K562 (cell line): ENCODE measurements at regions not wholly inside any gene's neighbourhood (a gene's known extent, or its start where the extent isn't known, plus 50 kb on each side); places are given as distances from the start of the nearest gene placed in this dataset.

Experiments used
- ATAC-seq: fragments of 200-7000 bp; cut with Tn5 transposase; 3 replicates; pipeline ENCODE4 v1.9.1; 2020; ENCODE audit warnings: moderate library complexity
- BruUV-seq: library from RNA; stranded (reverse); fragments of 400-500 nt; replicated peaks from 2 replicates; lab custom pipeline; 2021; lab: Mats Ljungman, UMichigan
- CTCF ChIA-PET: fragments of 300-600 bp; formaldehyde crosslinking; extraction: SDS; loops from one replicate; lab custom pipeline; 2021; ENCODE audit warnings: low intra/inter-chr PET ratio; lab: Yijun Ruan, JAX
- POLR2A ChIA-PET: fragments of 300-600, 350-650 bp; sonication (Branson Sonifier 250); formaldehyde crosslinking; extraction: SDS; loops from one replicate; lab custom pipeline; 2021; ENCODE audit warnings: antibody characterized with exemption, inconsistent platforms; lab: Yijun Ruan, JAX
- DNase-seq, 4 experiments: peaks; one replicate each; pipeline versions ENCODE4 v3.0.0 to v3.0.0-alpha.2; 2011 to 2018; ENCODE audit warnings: low spot score in 3 of 4, mixed read lengths in 3 of 4; ENCODE audit errors: extremely low read depth in 1 of 4
- FAIRE-seq: peaks from 2 replicates; lab custom pipeline; 2011; peaks lifted over from hg19 to GRCh38; lab: Jason Lieb, UNC
- H2AFZ ChIP-seq: 2 replicates; pipeline ENCODE4 v1.6.0; 2011; ENCODE audit warnings: low read depth, low read length, control low read depth, inconsistent platforms
- H3K27ac ChIP-seq: fragments of 200-600 bp; 3 replicates; pipeline ENCODE4 v1.8.0; 2011; ENCODE audit warnings: low read depth, mild to moderate bottlenecking, control low read depth, inconsistent platforms, low read length, moderate library complexity, mixed read lengths; ENCODE audit errors: extremely low read depth
- H3K27me3 ChIP-seq, 2 experiments: fragments of 300-600 bp in 1 of 2; 2 replicates in 1 of 2; 3 replicates in 1 of 2; pipeline versions ENCODE4 v1.6.0 to v1.8.0; 2011; ENCODE audit warnings: inconsistent platforms in 2 of 2, low read length in 2 of 2, mild to moderate bottlenecking in 1 of 2, mixed read lengths in 1 of 2, moderate library complexity in 1 of 2; ENCODE audit not compliant: control insufficient read depth in 2 of 2, insufficient read depth in 2 of 2
- H3K36me3 ChIP-seq: fragments of 300-600 bp; 3 replicates; pipeline ENCODE4 v1.8.0; 2011; ENCODE audit warnings: mild to moderate bottlenecking, low read length, inconsistent platforms; ENCODE audit not compliant: control insufficient read depth, insufficient read depth
- H3K4me1 ChIP-seq, 2 experiments: fragments of 200-600 bp in 1 of 2; replicated peaks in 1 of 2; 2 replicates in 1 of 2; 3 replicates in 1 of 2; pipeline versions ENCODE4 v1.5.1 to v1.8.0; 2011; ENCODE audit warnings: inconsistent platforms in 2 of 2, low read length in 2 of 2, mild to moderate bottlenecking in 1 of 2, mixed read lengths in 1 of 2, moderate library complexity in 1 of 2; ENCODE audit not compliant: control insufficient read depth in 2 of 2, insufficient read depth in 2 of 2
- H3K4me2 ChIP-seq: 2 replicates; pipeline ENCODE4 v1.6.1; 2011; ENCODE audit warnings: low read length, control low read depth, inconsistent platforms, mixed read lengths; ENCODE audit not compliant: insufficient read depth
- H3K4me3 ChIP-seq: fragments of 200-600 bp; sonication (generic), shearing (Covaris generic); 2 replicates; pipeline ENCODE4 v1.5.1; 2016; ENCODE audit warnings: control low read depth, inconsistent platforms
- H3K79me2 ChIP-seq: fragments of 200-600 bp; 3 replicates; pipeline ENCODE4 v1.8.0; 2011; ENCODE audit warnings: low read length, inconsistent platforms; ENCODE audit not compliant: control insufficient read depth, insufficient read depth
- H3K9ac ChIP-seq, 2 experiments: 2 replicates each; pipeline versions ENCODE4 v1.6.0 to v1.6.1; 2011; ENCODE audit warnings: low read depth in 2 of 2, low read length in 2 of 2, control low read depth in 1 of 2, inconsistent platforms in 1 of 2, mild to moderate bottlenecking in 1 of 2, mixed read lengths in 1 of 2; ENCODE audit not compliant: insufficient read depth in 1 of 2
- H3K9me1 ChIP-seq: one replicate; pipeline ENCODE4 v1.6.0; 2011; ENCODE audit warnings: inconsistent platforms, mild to moderate bottlenecking, low read length, moderate library complexity; ENCODE audit not compliant: control insufficient read depth, insufficient read depth
- H3K9me3 ChIP-seq: replicated peaks from 2 replicates; pipeline ENCODE4 v1.5.1; 2011; ENCODE audit warnings: low read depth, low read length, inconsistent platforms; ENCODE audit not compliant: control insufficient read depth, insufficient read depth
- H4K20me1 ChIP-seq: replicated peaks from 2 replicates; pipeline ENCODE4 v1.6.1; 2011; ENCODE audit warnings: low read length, inconsistent platforms, mixed read lengths; ENCODE audit not compliant: control insufficient read depth, insufficient read depth
- CBFA2T2 ChIP-seq: fragments of 450-650 bp; conservative IDR thresholded peaks from 2 replicates; pipeline ENCODE4 v1.6.1; 2017; ENCODE audit warnings: mild to moderate bottlenecking
- CHCHD3 ChIP-seq: fragments of 250-450 bp; sonication (Bioruptor Pico); IDR thresholded peaks from 2 replicates; pipeline ENCODE4 v2.1.2; 2022; ENCODE audit warnings: mild to moderate bottlenecking
- HMGN3 ChIP-seq: IDR thresholded peaks from 2 replicates; pipeline ENCODE4 v1.6.1; 2011; ENCODE audit warnings: borderline replicate concordance, low read depth, mild to moderate bottlenecking, mixed read lengths, low read length; ENCODE audit not compliant: insufficient read length; ENCODE audit errors: extremely low read depth
- LCOR ChIP-seq: sonication (generic); formaldehyde crosslinking; IDR thresholded peaks from 2 replicates; pipeline ENCODE4 v1.8.0; 2022; ENCODE audit warnings: mild to moderate bottlenecking, missing genetic modification reagents
- SMARCB1 ChIP-seq: IDR thresholded peaks from 2 replicates; pipeline ENCODE4 v1.6.1; 2011; ENCODE audit warnings: improper control_type of control experiment, low read depth; ENCODE audit not compliant: insufficient read length
- XRCC4 ChIP-seq: IDR thresholded peaks from one replicate; pipeline ENCODE4 v1.6.1; 2011; ENCODE audit not compliant: insufficient read depth, insufficient read length; ENCODE audit errors: extremely low read depth
- ZNF347 ChIP-seq: fragments of 450-650 bp; formaldehyde crosslinking; IDR thresholded peaks from 2 replicates; pipeline ENCODE4 v1.4.0; 2020; ENCODE audit warnings: low read depth, mild to moderate bottlenecking, moderate library complexity
- in situ Hi-C: fragments of 300-500 bp; cut with MboI; formaldehyde crosslinking; loops from 4 replicates; pipeline ENCODE4 v1.15.0; 2018; ENCODE audit warnings: inconsistent platforms, mixed read lengths
- intact Hi-C: fragments of 100-400 bp; cut with micrococcal nuclease; formaldehyde crosslinking; loops from 2 replicates; pipeline ENCODE4 v1.14.2; 2022
- TF ChIP-seq, protein P1 (sequence below), 3 experiments: fragments of 200-800 bp in 1 of 3; sonication (Bioruptor generic) in 1 of 3; sonication (generic) in 1 of 3; formaldehyde crosslinking in 1 of 3; IDR thresholded peaks; 2 replicates each; pipeline versions ENCODE4 v1.6.1 to v1.8.0; 2016 to 2022; ENCODE audit warnings: mild to moderate bottlenecking in 2 of 3, missing compliant biosample characterization in 2 of 3, missing genetic modification characterization in 2 of 3, missing genetic modification reagents in 1 of 3
- TF ChIP-seq, protein P2 (sequence below), 2 experiments: fragments of 450-650 bp; IDR thresholded peaks; 2 replicates each; pipeline ENCODE4 v1.6.1; 2016; ENCODE audit warnings: mild to moderate bottlenecking in 2 of 2, borderline replicate concordance in 1 of 2, low read depth in 1 of 2, moderate library complexity in 1 of 2

GRCh38 chr2:37737507-37737906, 66.1 kb upstream of the CDC42EP3 start:
- no peaks in the 10 kb centered on the region for H3K9me1 ChIP-seq
- no peaks in the 10 kb centered on the region for H3K36me3 ChIP-seq
- H2AFZ ChIP-seq = no peak overlapping the region
- DNase-seq (no peak), FAIRE-seq (no peak), ATAC-seq (no peak)
- no peak overlapping the region for H3K27ac ChIP-seq
- in situ Hi-C loops = no loop called here
- no peak overlapping the region for H3K9ac ChIP-seq
- no peaks in the 10 kb centered on the region for H3K27me3 ChIP-seq
- H3K4me3 ChIP-seq = no peak overlapping the region
- no peaks in the 10 kb centered on the region for H3K9me3 ChIP-seq
- no TSS peak for BruUV-seq
- ChIA-PET POLR2A (interaction anchor here (0.7 to 0.8 kb wide), 2 partner anchors 81 to 127 kb away, joined by 3 read pairs; no protein-coding TSS in a partner anchor), CTCF (no interaction called here)
- intact Hi-C loops = no loop called here
- H3K4me2 ChIP-seq = no peak overlapping the region
- H4K20me1 ChIP-seq = no peaks in the 10 kb centered on the region
- H3K79me2 ChIP-seq = no peaks in the 10 kb centered on the region
- H3K4me1 ChIP-seq = no peaks in the 10 kb centered on the region
- TF ChIP-seq CBFA2T2 (no peak), ZNF347 (no peak), CHCHD3 (CRISPR knock-in tag) (no peak), LCOR (CRISPR knock-in tag) (no peak), HMGN3 (no peak), XRCC4 (no peak), SMARCB1 (no peak)
- TF ChIP-seq, protein P1, sequence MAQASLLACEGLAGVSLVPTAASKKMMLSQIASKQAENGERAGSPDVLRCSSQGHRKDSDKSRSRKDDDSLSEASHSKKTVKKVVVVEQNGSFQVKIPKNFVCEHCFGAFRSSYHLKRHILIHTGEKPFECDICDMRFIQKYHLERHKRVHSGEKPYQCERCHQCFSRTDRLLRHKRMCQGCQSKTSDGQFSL (CRISPR knock-in tag; IDR thresholded peaks at IDR 0.05) = no peak
- TF ChIP-seq, protein P1 (tag; IDR thresholded peaks at IDR 0.05) = no peak
- TF ChIP-seq, protein P2, sequence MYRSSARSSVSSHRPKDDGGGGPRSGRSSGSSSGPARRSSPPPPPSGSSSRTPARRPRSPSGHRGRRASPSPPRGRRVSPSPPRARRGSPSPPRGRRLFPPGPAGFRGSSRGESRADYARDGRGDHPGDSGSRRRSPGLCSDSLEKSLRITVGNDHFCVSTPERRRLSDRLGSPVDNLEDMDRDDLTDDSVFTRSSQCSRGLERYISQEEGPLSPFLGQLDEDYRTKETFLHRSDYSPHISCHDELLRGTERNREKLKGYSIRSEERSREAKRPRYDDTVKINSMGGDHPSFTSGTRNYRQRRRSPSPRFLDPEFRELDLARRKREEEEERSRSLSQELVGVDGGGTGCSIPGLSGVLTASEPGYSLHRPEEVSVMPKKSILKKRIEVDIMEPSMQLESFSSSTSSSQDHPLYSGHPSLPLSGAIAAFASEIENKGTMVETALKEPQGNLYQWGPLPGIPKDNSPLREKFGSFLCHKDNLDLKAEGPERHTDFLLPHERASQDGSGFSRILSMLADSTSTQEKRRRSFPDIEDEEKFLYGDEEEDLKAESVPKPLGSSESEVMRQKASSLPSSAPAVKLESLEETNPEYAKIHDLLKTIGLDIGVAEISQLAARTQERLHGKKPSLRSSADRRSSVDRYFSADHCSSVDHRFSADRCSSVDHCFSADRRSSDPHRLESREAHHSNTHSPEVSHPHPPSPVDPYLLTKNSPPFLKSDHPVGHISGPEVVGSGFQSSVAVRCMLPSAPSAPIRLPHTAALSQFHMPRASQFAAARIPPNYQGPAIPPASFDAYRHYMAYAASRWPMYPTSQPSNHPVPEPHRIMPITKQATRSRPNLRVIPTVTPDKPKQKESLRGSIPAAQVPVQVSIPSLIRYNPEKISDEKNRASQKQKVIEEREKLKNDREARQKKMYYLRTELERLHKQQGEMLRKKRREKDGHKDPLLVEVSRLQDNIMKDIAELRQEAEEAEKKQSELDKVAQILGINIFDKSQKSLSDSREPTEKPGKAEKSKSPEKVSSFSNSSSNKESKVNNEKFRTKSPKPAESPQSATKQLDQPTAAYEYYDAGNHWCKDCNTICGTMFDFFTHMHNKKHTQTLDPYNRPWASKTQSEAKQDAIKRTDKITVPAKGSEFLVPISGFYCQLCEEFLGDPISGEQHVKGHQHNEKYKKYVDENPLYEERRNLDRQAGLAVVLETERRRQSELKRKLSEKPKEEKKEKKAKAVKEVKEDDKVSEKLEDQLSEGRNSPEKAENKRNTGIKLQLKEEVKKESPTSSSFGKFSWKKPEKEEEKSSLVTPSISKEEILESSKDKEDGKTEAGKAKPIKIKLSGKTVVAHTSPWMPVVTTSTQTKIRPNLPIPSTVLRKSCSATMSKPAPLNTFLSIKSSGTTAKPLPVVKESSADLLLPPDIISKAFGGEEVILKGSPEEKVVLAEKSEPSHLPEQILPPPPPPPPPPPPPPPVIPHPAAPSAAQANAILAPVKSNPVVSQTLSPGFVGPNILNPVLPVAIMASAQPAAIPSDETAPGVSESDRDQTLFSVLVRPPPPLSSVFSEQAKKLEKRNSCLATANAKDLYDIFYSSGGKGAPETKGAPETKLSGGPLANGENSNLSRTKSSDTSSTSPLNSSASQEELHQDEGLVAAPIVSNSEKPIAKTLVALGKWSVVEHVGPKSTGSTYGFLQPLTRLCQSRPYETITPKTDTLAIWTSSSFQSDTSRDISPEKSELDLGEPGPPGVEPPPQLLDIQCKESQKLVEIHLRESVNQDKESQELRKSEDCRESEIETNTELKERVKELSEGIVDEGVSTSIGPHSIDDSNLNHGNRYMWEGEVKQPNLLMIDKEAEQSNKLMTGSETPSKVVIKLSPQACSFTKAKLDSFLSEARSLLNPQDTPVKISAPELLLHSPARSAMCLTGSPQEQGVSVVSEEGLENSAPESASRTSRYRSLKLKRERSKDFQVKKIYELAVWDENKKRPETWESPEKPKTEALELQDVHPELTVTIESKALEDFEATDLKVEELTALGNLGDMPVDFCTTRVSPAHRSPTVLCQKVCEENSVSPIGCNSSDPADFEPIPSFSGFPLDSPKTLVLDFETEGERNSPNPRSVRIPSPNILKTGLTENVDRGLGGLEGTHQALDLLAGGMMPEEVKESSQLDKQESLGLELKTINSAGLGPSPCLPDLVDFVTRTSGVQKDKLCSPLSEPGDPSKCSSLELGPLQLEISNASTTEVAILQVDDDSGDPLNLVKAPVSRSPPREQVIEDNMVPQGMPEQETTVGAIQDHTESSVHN (IDR thresholded peaks at IDR 0.05; ENCODE audit: borderline replicate concordance in 1 of 2, low read depth in 1 of 2) = no peak
